PC-9 (cell line): ENCODE measurements at regions not wholly inside any gene's neighbourhood (a gene's known extent, or its start where the extent isn't known, plus 50 kb on each side); places are given as distances from the start of the nearest gene placed in this dataset.

Experiments
- BruUV-seq: library from RNA; stranded (reverse); fragments of 400-500 nt; replicated peaks from 2 replicates; lab custom pipeline; 2021; lab: Mats Ljungman, UMichigan
- CTCF ChIA-PET: fragments of 300-600 bp; sonication (Branson Sonifier 250); formaldehyde crosslinking; loops from one replicate; lab custom pipeline; 2022; ENCODE audit warnings: antibody characterized with exemption; lab: Charles Lee
- POLR2A ChIA-PET: fragments of 300-600 bp; sonication (Branson Sonifier 250); formaldehyde crosslinking; loops from one replicate; lab custom pipeline; 2022; ENCODE audit warnings: antibody characterized with exemption; ENCODE audit not compliant: unreplicated experiment; lab: Charles Lee
- DNase-seq, 2 experiments: peaks; one replicate each; pipeline versions ENCODE4 v3.0.0 to v3.0.0-alpha.2; 2015 to 2022; ENCODE audit warnings: mixed read lengths in 1 of 2
- H2AFZ ChIP-seq: fragments of 200-600 bp; sonication (generic); 2 replicates; pipeline ENCODE4 v1.8.1; 2017; ENCODE audit warnings: antibody characterized with exemption
- H3F3A ChIP-seq: fragments of 200-600 bp; sonication (generic); 2 replicates; pipeline ENCODE4 v1.8.1; 2017; ENCODE audit warnings: antibody characterized with exemption, mild to moderate bottlenecking, low read depth; ENCODE audit not compliant: insufficient read depth
- H3K27ac ChIP-seq: fragments of 200-600 bp; sonication (generic); 2 replicates; pipeline ENCODE4 v1.6.1; 2016; ENCODE audit warnings: mixed run types
- H3K27me3 ChIP-seq: fragments of 200-600 bp; sonication (generic); 2 replicates; pipeline ENCODE4 v1.6.1; 2016; ENCODE audit warnings: low read depth, mixed run types; ENCODE audit not compliant: insufficient read depth
- H3K36me3 ChIP-seq: fragments of 200-600 bp; sonication (generic); 2 replicates; pipeline ENCODE4 v1.6.1; 2016; ENCODE audit warnings: low read depth, mixed run types
- H3K4me1 ChIP-seq: fragments of 200-600 bp; sonication (generic); replicated peaks from 2 replicates; pipeline ENCODE4 v1.6.1; 2016; ENCODE audit warnings: mixed run types; ENCODE audit not compliant: insufficient read depth
- H3K4me2 ChIP-seq: fragments of 200-600 bp; sonication (generic); 2 replicates; pipeline ENCODE4 v1.6.1; 2017; ENCODE audit warnings: mixed run types
- H3K4me3 ChIP-seq: fragments of 200-600 bp; sonication (generic); 2 replicates; pipeline ENCODE4 v1.6.1; 2016; ENCODE audit warnings: mixed run types
- H3K79me2 ChIP-seq: fragments of 200-600 bp; sonication (generic); 2 replicates; pipeline ENCODE4 v1.6.1; 2017; ENCODE audit warnings: low read depth, mixed run types
- H3K9me2 ChIP-seq: fragments of 200-600 bp; sonication (generic); 2 replicates; pipeline ENCODE4 v1.8.1; 2017; ENCODE audit warnings: mild to moderate bottlenecking; ENCODE audit not compliant: insufficient read depth
- H3K9me3 ChIP-seq: fragments of 200-600 bp; sonication (generic); 2 replicates; pipeline ENCODE4 v1.8.1; 2016; ENCODE audit warnings: low read depth; ENCODE audit not compliant: insufficient read depth
- H4K20me1 ChIP-seq: fragments of 200-600 bp; sonication (generic); 2 replicates; pipeline ENCODE4 v1.8.1; 2017; ENCODE audit not compliant: insufficient read depth
- EZH2 ChIP-seq: fragments of 200-600 bp; sonication (generic); IDR thresholded peaks from 2 replicates; pipeline ENCODE4 v1.8.0; 2017; ENCODE audit warnings: antibody characterized with exemption, low read depth
- intact Hi-C: fragments of 100-400 bp; cut with micrococcal nuclease; formaldehyde crosslinking; loops from one replicate; pipeline ENCODE4 v1.10.0; 2022; ENCODE audit not compliant: unreplicated experiment
- TF ChIP-seq, protein P1 (sequence below): fragments of 200-600 bp; sonication (generic); conservative IDR thresholded peaks from 2 replicates; pipeline ENCODE4 v1.6.1; 2017; ENCODE audit warnings: mixed run types, antibody characterized with exemption, mild to moderate bottlenecking, moderate library complexity

GRCh38 chr2:220366765-220367164 is 739.3 kb downstream of the SLC4A3 start:
- no peak overlapping the region for H3K4me2 ChIP-seq
- no peak overlapping the region for H3K27ac ChIP-seq
- no peak for DNase-seq
- H3K79me2 ChIP-seq: no peaks in the 10 kb centered on the region
- no peaks in the 10 kb centered on the region for H3K4me1 ChIP-seq
- no peaks in the 10 kb centered on the region for H3K36me3 ChIP-seq
- no peaks in the 10 kb centered on the region for H3K9me2 ChIP-seq
- no peak for TF ChIP-seq EZH2
- TF ChIP-seq, protein P1, sequence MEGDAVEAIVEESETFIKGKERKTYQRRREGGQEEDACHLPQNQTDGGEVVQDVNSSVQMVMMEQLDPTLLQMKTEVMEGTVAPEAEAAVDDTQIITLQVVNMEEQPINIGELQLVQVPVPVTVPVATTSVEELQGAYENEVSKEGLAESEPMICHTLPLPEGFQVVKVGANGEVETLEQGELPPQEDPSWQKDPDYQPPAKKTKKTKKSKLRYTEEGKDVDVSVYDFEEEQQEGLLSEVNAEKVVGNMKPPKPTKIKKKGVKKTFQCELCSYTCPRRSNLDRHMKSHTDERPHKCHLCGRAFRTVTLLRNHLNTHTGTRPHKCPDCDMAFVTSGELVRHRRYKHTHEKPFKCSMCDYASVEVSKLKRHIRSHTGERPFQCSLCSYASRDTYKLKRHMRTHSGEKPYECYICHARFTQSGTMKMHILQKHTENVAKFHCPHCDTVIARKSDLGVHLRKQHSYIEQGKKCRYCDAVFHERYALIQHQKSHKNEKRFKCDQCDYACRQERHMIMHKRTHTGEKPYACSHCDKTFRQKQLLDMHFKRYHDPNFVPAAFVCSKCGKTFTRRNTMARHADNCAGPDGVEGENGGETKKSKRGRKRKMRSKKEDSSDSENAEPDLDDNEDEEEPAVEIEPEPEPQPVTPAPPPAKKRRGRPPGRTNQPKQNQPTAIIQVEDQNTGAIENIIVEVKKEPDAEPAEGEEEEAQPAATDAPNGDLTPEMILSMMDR: no peak
- ChIA-PET POLR2A (no interaction called here), CTCF (no interaction called here)
- H4K20me1 ChIP-seq: no peaks in the 10 kb centered on the region
- no TSS peak for BruUV-seq
- H2AFZ ChIP-seq: no peak overlapping the region
- no peaks in the 10 kb centered on the region for H3K27me3 ChIP-seq
- H3K9me3 ChIP-seq: no peaks in the 10 kb centered on the region
- no peak overlapping the region for H3K4me3 ChIP-seq
- H3F3A ChIP-seq: no peaks in the 10 kb centered on the region
- intact Hi-C loops: no loop called here

DNA sequence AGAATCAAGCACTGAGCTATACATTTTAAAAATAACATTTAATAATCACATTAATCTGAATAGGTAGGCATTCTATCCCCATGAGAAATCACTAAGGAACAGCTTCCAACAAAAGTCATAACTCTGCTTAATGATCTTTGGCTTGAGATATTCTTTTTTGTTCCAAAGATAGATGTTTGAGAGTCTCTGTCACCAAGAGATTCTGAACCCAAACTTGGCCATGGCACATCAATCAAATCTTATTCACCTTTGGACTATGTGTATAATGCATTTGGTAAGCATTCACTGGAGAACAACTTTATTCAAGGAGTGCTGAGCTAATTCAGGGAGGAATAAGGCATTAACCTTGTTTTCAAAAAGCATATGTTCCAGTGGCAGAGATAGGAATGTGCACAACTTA is 743.3 kb downstream of the SLC4A3 start:
- TF ChIP-seq EZH2: no peak
- TF ChIP-seq, protein P1: no peak
- H3K4me3 ChIP-seq: no peak overlapping the region
- H3K9me3 ChIP-seq: no peaks in the 10 kb centered on the region
- DNase-seq: no peak
- H3K36me3 ChIP-seq: no peaks in the 10 kb centered on the region
- H3K4me2 ChIP-seq: no peak overlapping the region
- POLR2A ChIA-PET: no interaction called here
- H4K20me1 ChIP-seq: no peaks in the 10 kb centered on the region
- H3K4me1 ChIP-seq: no peaks in the 10 kb centered on the region
- CTCF ChIA-PET: no interaction called here
- H3K79me2 ChIP-seq: no peaks in the 10 kb centered on the region
- no peak overlapping the region for H2AFZ ChIP-seq
- no TSS peak for BruUV-seq
- no peaks in the 10 kb centered on the region for H3K9me2 ChIP-seq
- no peaks in the 10 kb centered on the region for H3F3A ChIP-seq
- no peak overlapping the region for H3K27ac ChIP-seq
- no peaks in the 10 kb centered on the region for H3K27me3 ChIP-seq
- intact Hi-C loops: no loop called here

DNA sequence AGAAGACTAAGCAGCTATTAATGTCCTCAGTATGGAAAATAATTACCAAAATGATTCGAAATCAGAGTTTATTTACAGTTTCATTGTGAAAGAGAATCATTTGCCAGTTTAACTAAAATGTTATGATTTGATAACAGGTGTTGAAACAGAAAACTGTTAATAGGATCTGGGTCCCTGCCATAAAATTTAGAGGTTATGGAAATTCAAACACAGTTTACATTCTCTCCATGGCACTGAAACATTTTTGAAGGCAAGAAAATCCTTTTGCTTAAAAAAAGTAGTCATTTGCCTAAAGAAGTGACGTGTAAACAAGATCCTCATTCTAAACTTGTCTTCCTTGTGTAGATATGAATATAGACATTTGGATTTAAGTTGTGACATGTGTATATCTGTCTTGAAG is 743.8 kb downstream of the SLC4A3 start:
- H4K20me1 ChIP-seq: no peaks in the 10 kb centered on the region
- intact Hi-C loops: no loop called here
- H3K4me1 ChIP-seq: no peaks in the 10 kb centered on the region
- TF ChIP-seq EZH2: no peak
- TF ChIP-seq, protein P1: no peak
- no peaks in the 10 kb centered on the region for H3F3A ChIP-seq
- H3K4me2 ChIP-seq: no peak overlapping the region
- no peak for DNase-seq
- ChIA-PET POLR2A (no interaction called here), CTCF (no interaction called here)
- H3K27me3 ChIP-seq: no peaks in the 10 kb centered on the region
- no peaks in the 10 kb centered on the region for H3K9me3 ChIP-seq
- H3K9me2 ChIP-seq: no peaks in the 10 kb centered on the region
- no peak overlapping the region for H3K4me3 ChIP-seq
- H3K79me2 ChIP-seq: no peaks in the 10 kb centered on the region
- no peaks in the 10 kb centered on the region for H3K36me3 ChIP-seq
- no peak overlapping the region for H3K27ac ChIP-seq
- no TSS peak for BruUV-seq
- H2AFZ ChIP-seq: no peak overlapping the region
